HepG2 (cell line): ENCODE measurements at regions not wholly inside any gene's neighbourhood (a gene's known extent, or its start where the extent isn't known, plus 50 kb on each side); places are given as distances from the start of the nearest gene placed in this dataset.

ENCODE experiments used
- ZNF180 ChIP-seq: sonication (generic); formaldehyde crosslinking; IDR thresholded peaks from 2 replicates; pipeline ENCODE4 v1.4.0; 2020; ENCODE audit warnings: low read depth, missing genetic modification reagents, borderline replicate concordance
- ZNF788 ChIP-seq: sonication (generic); formaldehyde crosslinking; IDR thresholded peaks from 2 replicates; pipeline ENCODE4 v1.5.0; 2020; ENCODE audit warnings: mild to moderate bottlenecking, missing genetic modification reagents, borderline replicate concordance
- TF ChIP-seq, protein P1 (sequence below): sonication (generic); formaldehyde crosslinking; IDR thresholded peaks from 2 replicates; pipeline ENCODE4 v1.5.0; 2020; ENCODE audit warnings: mild to moderate bottlenecking, missing genetic modification reagents, moderate library complexity
- TF ChIP-seq, protein P2 (sequence below): sonication (generic); formaldehyde crosslinking; IDR thresholded peaks from 2 replicates; pipeline ENCODE4 v1.4.0; 2020; ENCODE audit warnings: low read depth, missing genetic modification reagents

DNA sequence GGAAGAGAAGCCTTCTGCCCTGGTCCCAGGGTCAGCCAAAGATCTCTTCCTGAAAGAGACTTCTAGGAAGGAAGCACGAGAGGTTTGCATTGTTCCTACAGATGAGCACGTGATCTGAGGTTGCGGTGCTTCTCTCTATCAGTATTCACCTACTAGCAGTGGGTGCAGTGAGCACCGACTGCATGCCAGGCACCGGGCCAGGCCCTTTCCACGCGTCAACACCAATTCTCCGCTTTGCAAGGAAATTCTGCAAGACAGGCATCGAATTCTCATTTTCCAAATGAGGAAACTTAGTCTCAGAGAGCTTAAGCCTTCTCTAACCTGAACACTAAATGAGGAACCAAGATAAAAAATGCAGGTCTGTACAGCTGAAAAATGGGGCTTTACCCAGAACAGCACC is 151.5 kb upstream of the MYCN start:
- TF ChIP-seq ZNF788 (CRISPR knock-in tag) (no peak), ZNF180 (CRISPR knock-in tag) (no peak)
- TF ChIP-seq, protein P1, sequence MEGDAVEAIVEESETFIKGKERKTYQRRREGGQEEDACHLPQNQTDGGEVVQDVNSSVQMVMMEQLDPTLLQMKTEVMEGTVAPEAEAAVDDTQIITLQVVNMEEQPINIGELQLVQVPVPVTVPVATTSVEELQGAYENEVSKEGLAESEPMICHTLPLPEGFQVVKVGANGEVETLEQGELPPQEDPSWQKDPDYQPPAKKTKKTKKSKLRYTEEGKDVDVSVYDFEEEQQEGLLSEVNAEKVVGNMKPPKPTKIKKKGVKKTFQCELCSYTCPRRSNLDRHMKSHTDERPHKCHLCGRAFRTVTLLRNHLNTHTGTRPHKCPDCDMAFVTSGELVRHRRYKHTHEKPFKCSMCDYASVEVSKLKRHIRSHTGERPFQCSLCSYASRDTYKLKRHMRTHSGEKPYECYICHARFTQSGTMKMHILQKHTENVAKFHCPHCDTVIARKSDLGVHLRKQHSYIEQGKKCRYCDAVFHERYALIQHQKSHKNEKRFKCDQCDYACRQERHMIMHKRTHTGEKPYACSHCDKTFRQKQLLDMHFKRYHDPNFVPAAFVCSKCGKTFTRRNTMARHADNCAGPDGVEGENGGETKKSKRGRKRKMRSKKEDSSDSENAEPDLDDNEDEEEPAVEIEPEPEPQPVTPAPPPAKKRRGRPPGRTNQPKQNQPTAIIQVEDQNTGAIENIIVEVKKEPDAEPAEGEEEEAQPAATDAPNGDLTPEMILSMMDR (CRISPR knock-in tag): no peak
- TF ChIP-seq, protein P2, sequence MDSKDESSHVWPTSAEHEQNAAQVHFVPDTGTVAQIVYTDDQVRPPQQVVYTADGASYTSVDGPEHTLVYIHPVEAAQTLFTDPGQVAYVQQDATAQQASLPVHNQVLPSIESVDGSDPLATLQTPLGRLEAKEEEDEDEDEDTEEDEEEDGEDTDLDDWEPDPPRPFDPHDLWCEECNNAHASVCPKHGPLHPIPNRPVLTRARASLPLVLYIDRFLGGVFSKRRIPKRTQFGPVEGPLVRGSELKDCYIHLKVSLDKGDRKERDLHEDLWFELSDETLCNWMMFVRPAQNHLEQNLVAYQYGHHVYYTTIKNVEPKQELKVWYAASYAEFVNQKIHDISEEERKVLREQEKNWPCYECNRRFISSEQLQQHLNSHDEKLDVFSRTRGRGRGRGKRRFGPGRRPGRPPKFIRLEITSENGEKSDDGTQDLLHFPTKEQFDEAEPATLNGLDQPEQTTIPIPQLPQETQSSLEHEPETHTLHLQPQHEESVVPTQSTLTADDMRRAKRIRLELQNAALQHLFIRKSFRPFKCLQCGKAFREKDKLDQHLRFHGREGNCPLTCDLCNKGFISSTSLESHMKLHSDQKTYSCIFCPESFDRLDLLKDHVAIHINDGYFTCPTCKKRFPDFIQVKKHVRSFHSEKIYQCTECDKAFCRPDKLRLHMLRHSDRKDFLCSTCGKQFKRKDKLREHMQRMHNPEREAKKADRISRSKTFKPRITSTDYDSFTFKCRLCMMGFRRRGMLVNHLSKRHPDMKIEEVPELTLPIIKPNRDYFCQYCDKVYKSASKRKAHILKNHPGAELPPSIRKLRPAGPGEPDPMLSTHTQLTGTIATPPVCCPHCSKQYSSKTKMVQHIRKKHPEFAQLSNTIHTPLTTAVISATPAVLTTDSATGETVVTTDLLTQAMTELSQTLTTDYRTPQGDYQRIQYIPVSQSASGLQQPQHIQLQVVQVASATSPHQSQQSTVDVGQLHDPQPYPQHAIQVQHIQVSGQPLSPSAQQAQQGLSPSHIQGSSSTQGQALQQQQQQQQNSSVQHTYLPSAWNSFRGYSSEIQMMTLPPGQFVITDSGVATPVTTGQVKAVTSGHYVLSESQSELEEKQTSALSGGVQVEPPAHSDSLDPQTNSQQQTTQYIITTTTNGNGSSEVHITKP (CRISPR knock-in tag): no peak
